Adrenal gland (tissue), 9 donors: ENCODE measurements at regions not wholly inside any gene's neighbourhood (a gene's known extent, or its start where the extent isn't known, plus 50 kb on each side); places are given as distances from the start of the nearest gene placed in this dataset.
A peak's percentile ranks its signal among the peaks of the same experiment; 100 is the strongest.

Experiments used
- DNase-seq, 7 donors: peaks; one replicate each; pipeline ENCODE4 v3.0.0-alpha.2; 2019 to 2020
- H3K27ac ChIP-seq, 5 donors: fragments of 200-600 bp; sonication (generic) in 4 of 5; 1 replicate in 3 of 5; 2 replicates in 2 of 5; pipeline versions ENCODE4 v1.5.1 to v1.8.0; 2016 to 2020; ENCODE audit warnings: mild to moderate bottlenecking in 1 of 5
- H3K27me3 ChIP-seq: fragments of 200-600 bp; 2 replicates; pipeline ENCODE4 v1.8.0; 2021
- H3K36me3 ChIP-seq, 2 donors: fragments of 200-600 bp; replicated peaks in 1 of 2; 1 replicate in 1 of 2; 2 replicates in 1 of 2; pipeline versions ENCODE4 v1.5.1 to v1.8.0; 2018 to 2022
- H3K4me1 ChIP-seq, 2 donors: fragments of 200-600 bp; replicated peaks in 1 of 2; 1 replicate in 1 of 2; 2 replicates in 1 of 2; pipeline versions ENCODE4 v1.5.1 to v1.8.0; 2018 to 2021
- H3K4me3 ChIP-seq, 4 donors: fragments of 200-600 bp; sonication (generic) in 3 of 4; one replicate each; pipeline ENCODE4 v1.5.1; 2016 to 2018
- H3K9me3 ChIP-seq, 3 donors: fragments of 200-600 bp; sonication (generic) in 1 of 3; replicated peaks in 1 of 3; 1 replicate in 2 of 3; 2 replicates in 1 of 3; pipeline versions ENCODE4 v1.5.1 to v1.8.0; 2016 to 2021
- POLR2A ChIP-seq, 2 donors: fragments of 450-650 bp; IDR thresholded peaks; one replicate each; pipeline ENCODE4 v1.6.1; 2017; ENCODE audit warnings: antibody characterized with exemption in 2 of 2, mild to moderate bottlenecking in 2 of 2, moderate library complexity in 1 of 2
- WGBS, 4 donors: extraction: QIAGEN DNeasy Blood & Tissue Kit in 2 of 4; methylation state at CpG; one replicate each; pipeline versions ENCODE4 v1.1.5 to v1.1.7; 2013 to 2017; 5-methylcytosine and 5-hydroxymethylcytosine counted together
- intact Hi-C, 2 donors: fragments of 100-400 bp; cut with DNase I; formaldehyde crosslinking; loops; one replicate each; pipeline versions ENCODE4 v1.14.1 to v1.15.0; 2022 to 2023
- TF ChIP-seq, protein P1 (sequence below), 6 experiments: fragments of 450-650 bp in 4 of 6; fragments of 200-600 bp in 2 of 6; sonication (generic) in 1 of 6; IDR thresholded peaks; 1 replicate in 5 of 6; 2 replicates in 1 of 6; pipeline versions ENCODE4 v1.5.1 to v1.8.0; 2016 to 2021; ENCODE audit warnings: antibody characterized with exemption in 6 of 6, mild to moderate bottlenecking in 2 of 6, moderate library complexity in 1 of 6
- donor health status: healthy with polysubstance abuse.
- donor health status: Bipolar disorder and iron deficiency.
- donor health status: DM: yes; HTN: yes; CAD: no.
- donor health status: DM: no; HTN: no; CAD: no.
- donor health status: DM: no; HTN: no; CAD: no.

DNA sequence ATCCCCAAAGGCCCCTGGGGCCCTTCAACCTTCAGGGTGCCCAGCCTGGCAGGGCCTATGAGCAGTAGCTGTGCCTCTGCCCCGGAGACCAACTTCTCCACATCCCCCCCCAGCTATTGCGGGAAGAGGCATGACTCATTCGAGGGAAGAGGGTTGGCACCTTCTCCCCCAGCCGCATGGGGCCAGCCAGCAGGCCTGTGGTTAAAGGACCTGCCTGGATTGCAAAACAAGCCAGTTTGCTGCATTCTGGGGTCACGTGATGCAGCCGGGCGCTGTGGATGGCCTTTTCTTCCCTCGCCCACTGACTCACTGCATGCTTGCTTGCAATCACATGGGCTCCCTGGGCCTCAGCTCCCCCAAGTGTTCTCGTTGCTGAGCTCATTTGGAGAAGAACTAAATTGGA, 182.5 kb downstream of the MAFB start:
- no peak for TF ChIP-seq POLR2A (IDR thresholded peaks at IDR 0.05)
- TF ChIP-seq, protein P1, sequence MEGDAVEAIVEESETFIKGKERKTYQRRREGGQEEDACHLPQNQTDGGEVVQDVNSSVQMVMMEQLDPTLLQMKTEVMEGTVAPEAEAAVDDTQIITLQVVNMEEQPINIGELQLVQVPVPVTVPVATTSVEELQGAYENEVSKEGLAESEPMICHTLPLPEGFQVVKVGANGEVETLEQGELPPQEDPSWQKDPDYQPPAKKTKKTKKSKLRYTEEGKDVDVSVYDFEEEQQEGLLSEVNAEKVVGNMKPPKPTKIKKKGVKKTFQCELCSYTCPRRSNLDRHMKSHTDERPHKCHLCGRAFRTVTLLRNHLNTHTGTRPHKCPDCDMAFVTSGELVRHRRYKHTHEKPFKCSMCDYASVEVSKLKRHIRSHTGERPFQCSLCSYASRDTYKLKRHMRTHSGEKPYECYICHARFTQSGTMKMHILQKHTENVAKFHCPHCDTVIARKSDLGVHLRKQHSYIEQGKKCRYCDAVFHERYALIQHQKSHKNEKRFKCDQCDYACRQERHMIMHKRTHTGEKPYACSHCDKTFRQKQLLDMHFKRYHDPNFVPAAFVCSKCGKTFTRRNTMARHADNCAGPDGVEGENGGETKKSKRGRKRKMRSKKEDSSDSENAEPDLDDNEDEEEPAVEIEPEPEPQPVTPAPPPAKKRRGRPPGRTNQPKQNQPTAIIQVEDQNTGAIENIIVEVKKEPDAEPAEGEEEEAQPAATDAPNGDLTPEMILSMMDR (IDR thresholded peaks at IDR 0.05): no peak
- DNase-seq: peak; percentile 65 to 94 (median 92)
- Histone ChIP-seq H3K27ac (peak overlapping the region in 1 of 5 donors; percentile 44), H3K36me3 (no peaks in the 10 kb centered on the region), H3K9me3 (no peaks in the 10 kb centered on the region), H3K4me1 (no peaks in the 10 kb centered on the region), H3K4me3 (no peak overlapping the region), H3K27me3 (no peaks in the 10 kb centered on the region)
- WGBS, 4 donors: 47 to 68% (median 57%) methylated on average over 5 to 9 of the region's 9 CpGs
- intact Hi-C loops: no loop called here

DNA sequence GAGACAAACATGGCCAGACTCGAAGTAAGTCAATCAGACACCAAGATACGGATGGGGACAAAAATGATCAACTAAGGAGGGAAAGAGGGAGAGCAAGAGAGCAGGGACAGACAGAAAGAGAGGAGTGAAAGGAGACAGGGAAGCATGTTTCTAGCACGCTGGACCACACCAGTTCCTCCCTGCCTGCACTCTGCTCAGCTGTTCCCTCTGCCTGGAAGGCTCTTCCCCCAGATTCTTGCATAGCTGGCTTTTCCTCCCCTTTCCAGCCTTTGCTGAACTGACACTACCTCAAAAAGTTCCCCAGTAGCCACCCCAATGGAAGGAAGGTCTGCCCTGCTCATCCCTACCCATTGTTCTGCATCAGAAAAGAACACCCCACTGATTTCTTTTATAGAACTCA, 185.9 kb downstream of the MAFB start:
- Histone ChIP-seq H3K9me3 (no peaks in the 10 kb centered on the region), H3K27me3 (no peaks in the 10 kb centered on the region), H3K36me3 (no peaks in the 10 kb centered on the region), H3K4me1 (no peaks in the 10 kb centered on the region), H3K27ac (no peak overlapping the region), H3K4me3 (no peak overlapping the region)
- DNase-seq: no peak
- intact Hi-C loops: no loop called here
- 51 to 68% (median 58%) methylated on average over 3 of the region's 3 CpGs for WGBS, 4 donors
- TF ChIP-seq POLR2A (IDR thresholded peaks at IDR 0.05): no peak
- TF ChIP-seq, protein P1 (IDR thresholded peaks at IDR 0.05): no peak

DNA sequence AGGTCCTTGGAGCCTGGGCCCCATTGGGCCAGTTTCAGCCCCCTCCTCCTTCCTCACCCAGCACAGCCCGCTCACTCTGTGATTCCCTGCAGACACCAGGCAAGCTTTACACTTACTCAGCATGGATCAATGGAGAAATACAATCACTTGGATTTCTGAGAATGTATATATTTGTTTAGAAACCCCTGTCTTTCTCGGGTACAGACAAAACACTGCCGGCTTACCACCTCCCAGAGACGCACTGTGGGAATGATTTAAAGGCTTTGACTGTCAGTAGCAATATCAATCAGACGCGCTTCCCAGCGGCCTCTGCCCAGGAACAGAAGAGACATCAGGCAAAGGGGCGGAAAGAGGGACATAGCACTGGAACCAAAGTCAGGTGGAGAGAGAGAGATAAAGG, 186.5 kb downstream of the MAFB start:
- Histone ChIP-seq H3K9me3 (no peaks in the 10 kb centered on the region), H3K27me3 (no peaks in the 10 kb centered on the region), H3K27ac (no peak overlapping the region), H3K4me1 (no peaks in the 10 kb centered on the region), H3K36me3 (no peaks in the 10 kb centered on the region), H3K4me3 (no peak overlapping the region)
- TF ChIP-seq, protein P1 (IDR thresholded peaks at IDR 0.05): no peak
- no peak for TF ChIP-seq POLR2A (IDR thresholded peaks at IDR 0.05)
- 66 to 73% (median 67%) methylated on average over 8 of the region's 8 CpGs for WGBS, 4 donors
- no peak for DNase-seq
- intact Hi-C loops: no loop called here

DNA sequence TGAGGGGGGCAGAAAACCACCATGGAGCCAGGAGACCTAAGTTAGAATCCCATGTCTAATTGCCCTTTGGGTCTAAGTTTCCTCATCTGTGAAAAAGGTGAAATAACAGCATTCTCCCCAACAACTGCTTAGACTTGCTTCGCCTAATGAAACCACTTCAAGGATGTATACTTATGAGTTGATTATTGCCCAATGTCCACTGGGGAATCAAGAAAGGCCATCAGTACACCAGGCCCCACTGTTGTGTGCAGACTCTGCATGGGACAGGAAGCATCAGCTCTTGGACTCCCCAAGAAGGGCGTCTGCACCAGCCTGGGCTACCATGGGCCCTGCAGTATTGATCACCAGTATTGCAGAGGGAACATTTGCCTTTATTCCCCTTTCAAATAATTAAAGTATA, 189.6 kb downstream of the MAFB start:
- Histone ChIP-seq H3K4me1 (no peaks in the 10 kb centered on the region), H3K4me3 (no peak overlapping the region), H3K27me3 (no peaks in the 10 kb centered on the region), H3K36me3 (no peaks in the 10 kb centered on the region), H3K9me3 (no peaks in the 10 kb centered on the region), H3K27ac (peak overlapping the region in 1 of 5 donors; percentile 69)
- 82 to 100% (median 85%) methylated on average over 2 of the region's 2 CpGs for WGBS, 4 donors
- no peak for DNase-seq
- TF ChIP-seq, protein P1 (IDR thresholded peaks at IDR 0.05): no peak
- no peak for TF ChIP-seq POLR2A (IDR thresholded peaks at IDR 0.05)
- intact Hi-C loops: no loop called here
